GM18505 (cell line): ENCODE measurements at regions not wholly inside any gene's neighbourhood (a gene's known extent, or its start where the extent isn't known, plus 50 kb on each side); places are given as distances from the start of the nearest gene placed in this dataset.
"Not testable (repeated sequence)": the region's sequence is repeated elsewhere in the genome, so short reads cannot be mapped to it uniquely, and the experiment has no call there.

Source experiments
- ATAC-seq: cut with Tn5 transposase; IDR thresholded peaks from one replicate; pipeline ENCODE4 v1.9.1; 2021; ENCODE audit not compliant: unreplicated experiment
- POLR2A ChIP-seq: IDR thresholded peaks from 4 replicates; pipeline ENCODE4 v1.6.1; 2011; ENCODE audit warnings: borderline replicate concordance; ENCODE audit not compliant: insufficient read depth, insufficient read length; ENCODE audit errors: extremely low read depth

DNA sequence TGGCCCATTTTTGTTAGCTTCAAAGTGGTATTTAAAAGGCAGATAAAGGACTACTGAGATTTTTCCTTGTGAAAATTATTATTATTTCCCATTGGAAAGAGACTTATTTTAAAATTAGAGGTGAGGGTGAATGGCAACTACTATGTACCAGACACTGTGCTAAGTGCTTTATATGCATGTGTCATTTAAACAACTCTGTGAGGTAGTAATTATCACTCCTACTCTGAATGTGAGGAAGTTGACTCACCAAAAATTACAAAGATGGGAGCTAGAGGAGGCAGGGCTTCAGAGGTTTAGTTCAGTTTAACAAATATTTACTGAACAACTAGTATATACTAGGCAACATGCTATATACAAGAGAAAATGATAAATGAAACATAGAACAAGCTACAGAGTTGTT, 78.2 kb downstream of the MSL3 start:
- no peak for TF ChIP-seq POLR2A
- ATAC-seq, result no peak

GRCh38 chrX:11837437-11837836, 79.4 kb downstream of the MSL3 start:
- no peak for TF ChIP-seq POLR2A
- ATAC-seq, result no peak

DNA sequence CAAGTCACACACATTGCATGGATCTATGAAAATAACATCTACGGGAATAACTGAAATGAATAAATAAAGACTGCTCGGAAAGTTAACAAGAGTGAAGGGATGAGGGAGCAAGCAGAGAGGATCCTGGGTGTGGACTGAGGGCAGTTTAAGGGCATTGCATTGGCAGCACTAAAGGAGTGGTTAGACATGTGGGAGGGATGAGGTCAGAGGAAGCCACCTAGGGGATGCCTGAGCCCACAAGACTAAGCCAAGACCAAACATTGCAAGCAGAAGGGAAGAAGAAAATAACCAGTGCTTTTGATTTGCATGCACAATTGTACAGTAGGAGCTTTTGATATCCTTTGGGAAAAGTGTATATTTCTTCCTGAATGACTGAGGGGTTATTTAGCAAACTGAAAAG, 106.1 kb downstream of the MSL3 start:
- no peak for ATAC-seq

GRCh38 chrX:11867610-11868345, 109.7 kb downstream of the MSL3 start:
- ATAC-seq, result no peak
- no peak for TF ChIP-seq POLR2A

More for the DNA sequence above, 106.1 kb downstream of the MSL3 start:
- no peak for TF ChIP-seq POLR2A

DNA sequence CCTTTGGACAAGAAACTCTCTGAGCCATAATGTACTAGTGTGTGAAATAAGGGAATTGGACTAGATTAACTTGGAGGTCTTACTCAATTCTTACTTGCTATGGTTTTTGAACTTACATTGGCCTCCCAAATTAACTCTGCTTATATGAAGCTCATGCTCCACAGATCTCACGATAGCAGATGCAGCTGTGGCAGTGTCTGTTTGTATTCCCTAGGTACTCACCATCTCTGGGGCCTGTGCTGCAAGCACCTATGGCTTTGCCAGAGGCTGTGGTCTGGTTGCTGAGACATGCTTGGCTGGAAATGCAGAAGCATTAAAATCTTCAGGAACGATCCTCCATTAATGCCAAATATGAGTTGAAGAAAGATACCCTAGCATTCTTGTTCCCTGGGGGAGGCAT, 112.8 kb downstream of the MSL3 start:
- TF ChIP-seq POLR2A, result no peak
- no peak for ATAC-seq

DNA sequence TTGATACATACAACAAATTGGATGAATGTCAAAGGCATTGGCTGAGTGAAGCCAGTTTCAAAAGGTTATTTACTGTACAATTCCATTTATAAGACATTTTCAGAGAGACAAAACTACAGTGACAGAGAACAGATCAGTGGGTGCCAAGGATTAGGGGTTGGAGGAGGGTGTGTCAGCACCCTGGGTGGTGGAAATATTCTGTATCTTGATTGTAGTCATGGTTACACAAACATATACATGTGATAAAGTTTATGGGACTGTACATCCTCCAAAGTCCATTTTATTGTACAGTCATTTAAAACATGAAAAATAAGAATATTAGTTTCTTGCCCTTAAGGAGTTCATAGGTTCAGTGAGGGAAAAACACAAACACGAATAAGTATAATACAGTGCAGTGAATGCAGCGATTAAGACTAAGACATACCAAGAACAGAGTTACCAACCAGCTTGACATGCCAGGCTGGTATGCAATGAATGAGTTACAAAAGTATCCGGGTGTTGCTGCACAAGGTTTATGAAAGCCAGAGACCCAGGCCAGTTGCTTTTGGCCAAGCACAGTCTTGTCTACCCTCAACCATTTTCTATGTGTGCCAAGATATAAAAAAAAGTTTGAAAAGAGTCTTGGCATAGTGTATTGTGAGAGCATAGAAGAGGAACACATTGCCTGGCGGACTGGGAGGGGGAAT, 123.6 kb downstream of the MSL3 start:
- no peak for TF ChIP-seq POLR2A
- ATAC-seq, result no peak

DNA sequence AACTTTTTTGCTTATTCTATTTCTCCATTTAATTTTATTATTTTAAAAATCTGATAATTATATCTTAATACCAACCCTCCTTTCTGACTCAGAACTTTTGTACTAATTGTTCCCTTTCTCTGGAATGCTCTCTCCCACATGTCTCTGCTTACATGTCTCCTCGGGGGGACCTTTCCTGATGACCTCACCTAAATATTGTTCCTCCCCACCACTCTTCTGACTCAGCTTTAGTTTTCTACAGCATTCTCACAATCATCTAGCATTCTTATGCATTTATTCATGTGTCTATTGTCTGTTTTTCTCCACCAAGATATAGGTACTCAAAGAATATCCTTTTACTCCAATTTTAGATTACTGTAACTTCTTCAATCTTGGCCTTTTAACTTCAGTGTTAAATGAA, 128.7 kb downstream of the MSL3 start:
- TF ChIP-seq POLR2A, result no peak
- no peak for ATAC-seq

DNA sequence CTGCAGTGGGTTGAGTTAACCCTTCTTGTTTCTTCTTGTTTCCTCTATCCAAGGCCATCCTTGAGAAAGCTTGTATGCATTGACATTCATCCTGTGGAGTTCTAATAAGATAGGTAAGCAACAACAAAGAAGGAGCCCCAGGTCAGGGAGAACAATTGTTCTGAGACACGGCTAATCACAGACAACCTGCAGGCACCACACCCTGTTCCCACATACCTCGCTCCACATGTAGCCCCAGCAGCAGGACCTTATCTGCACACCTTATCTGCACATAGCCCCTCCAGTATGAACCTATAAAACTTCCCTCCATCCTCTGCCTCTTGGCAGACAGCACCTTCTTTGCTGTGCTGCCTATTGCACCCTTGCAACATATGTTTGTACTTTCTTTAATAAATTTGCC, 129.1 kb downstream of the MSL3 start:
- ATAC-seq, result no peak
- TF ChIP-seq POLR2A, result no peak

- no peak for TF ChIP-seq POLR2A
- ATAC-seq, result no peak
Observed at GRCh38 chrX:11888421-11888820, 130.4 kb downstream of the MSL3 start.

DNA sequence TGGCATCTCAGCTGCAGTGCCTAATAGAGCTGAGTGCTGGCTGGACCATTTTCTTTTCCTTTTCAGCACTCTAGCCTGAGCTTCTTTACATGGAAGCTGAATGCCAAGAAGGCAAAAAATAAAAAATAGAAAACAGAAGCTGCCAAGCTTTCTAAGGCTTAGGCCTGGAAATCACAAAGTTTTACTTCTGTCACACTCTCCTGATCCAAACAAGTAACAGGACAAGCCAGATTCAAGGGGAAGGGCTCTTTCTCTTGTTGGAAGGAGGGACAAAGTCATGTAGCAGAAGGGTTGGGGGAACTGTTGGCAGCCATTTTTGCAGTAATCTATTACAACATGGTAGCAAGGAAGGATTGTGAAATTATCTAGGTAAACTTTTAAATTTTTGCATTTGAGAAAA, 131.8 kb downstream of the MSL3 start:
- ATAC-seq, result no peak
- TF ChIP-seq POLR2A, result no peak

DNA sequence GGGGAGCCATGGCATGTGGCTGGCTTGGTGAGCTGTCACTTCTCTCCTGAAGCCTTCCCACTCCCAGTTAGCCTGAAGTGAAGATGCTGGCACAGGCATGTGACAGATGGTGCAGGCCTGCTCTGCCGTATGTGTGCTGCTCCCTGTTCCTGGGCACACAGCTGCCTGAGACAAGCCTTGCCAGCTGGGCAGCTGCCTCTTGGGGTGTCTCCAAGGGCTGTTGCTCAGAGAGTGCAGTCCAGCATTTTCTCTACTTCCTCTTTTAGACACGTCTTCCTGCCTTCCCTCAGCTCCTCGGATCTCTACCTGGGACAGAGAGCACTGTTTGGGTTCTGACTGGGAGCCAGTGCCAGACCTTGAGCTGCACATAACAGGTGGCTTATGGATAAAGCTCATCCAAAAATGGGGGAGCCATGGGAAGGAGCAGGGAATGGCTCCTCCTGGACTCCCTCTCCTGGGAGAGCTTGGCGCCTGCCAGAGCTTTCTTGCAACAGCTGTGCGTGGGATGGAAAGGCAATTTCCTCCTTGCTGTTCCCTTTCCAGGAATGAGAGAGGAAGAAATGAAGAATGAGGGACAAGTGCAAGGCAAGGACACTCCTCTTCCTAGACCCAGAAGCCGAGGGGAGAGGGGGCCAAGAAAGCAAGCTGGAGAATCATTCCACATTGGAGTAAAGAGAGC, 132.9 kb downstream of the MSL3 start:
- TF ChIP-seq POLR2A, result no peak
- no peak for ATAC-seq

DNA sequence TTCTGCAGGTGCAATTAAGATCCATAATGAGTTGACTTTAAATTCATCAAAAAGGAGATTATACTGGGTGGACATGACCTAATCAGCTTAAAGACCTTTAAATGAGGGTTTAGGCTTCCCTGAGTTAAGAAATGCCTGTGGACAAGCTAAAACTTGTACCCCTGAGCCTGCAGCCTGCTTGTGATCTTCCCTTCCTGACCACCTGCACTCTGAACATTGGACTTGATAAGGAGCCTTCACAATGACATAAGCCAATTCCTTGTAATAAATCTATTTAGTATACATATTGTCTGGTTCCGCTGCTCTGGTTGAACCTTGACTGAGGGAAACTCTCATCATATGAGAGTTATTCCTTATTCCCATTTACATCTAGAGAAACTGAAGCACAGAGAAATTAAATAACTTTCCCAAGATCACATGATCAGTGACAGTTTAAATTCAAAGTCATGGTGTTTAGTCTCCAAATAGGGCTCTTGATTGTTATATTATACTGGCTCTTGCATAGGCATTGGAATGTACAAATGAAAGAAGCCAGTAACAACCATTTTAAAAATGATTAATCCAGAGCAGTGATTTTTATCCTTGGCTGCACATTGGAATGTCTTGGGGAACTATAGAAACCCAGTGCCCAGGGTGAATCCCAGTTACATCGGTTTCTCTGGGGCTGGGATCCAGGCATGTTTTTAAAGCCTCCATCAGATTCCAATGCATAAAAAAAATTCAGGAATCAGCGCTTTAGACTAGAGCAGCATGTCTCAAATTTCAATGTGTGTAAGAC, 136.1 kb downstream of the MSL3 start:
- ATAC-seq, result no peak
- TF ChIP-seq POLR2A, result no peak

DNA sequence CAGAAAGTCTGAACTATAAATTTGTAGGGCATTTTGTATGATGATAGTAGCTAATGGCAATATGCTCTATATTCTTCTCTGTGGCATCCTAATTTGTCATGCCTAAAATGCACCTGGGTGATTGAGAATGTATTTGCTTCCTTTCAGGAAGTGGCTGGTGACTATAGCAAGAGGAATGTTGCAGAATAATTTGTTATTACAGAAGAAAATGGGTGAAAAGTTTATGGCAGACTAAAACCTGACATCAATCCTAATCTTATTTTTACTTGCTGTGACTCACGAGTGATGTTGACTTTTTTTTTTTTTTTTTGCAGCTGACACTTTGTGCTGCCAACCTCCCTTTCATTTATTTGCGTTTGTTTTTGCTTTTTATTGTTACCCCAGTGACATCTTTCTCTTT, 141.1 kb downstream of the MSL3 start:
- TF ChIP-seq POLR2A, result no peak
- ATAC-seq, result no peak

DNA sequence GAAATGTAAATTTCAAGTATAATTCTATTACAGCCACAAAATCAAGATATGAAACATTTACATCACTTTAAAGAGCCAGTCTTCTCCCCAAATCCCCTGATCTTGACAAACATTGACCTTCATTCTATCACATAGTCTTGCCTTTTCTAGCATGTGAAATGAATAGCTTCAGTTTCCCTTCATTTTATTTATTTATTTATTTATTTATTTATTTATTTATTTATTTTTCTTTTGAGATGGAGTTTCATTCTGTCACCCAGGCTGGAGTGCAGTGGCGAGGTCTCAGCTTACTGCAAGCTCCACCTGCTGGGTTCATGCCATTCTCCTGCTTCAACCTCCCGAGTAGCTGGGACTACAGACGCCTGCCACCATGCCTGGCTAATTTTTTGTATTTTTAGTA, 147.9 kb downstream of the MSL3 start:
- not testable (repeated sequence) for ATAC-seq
